WTC11 (cell line): ENCODE measurements at regions not wholly inside any gene's neighbourhood (a gene's known extent, or its start where the extent isn't known, plus 50 kb on each side); places are given as distances from the start of the nearest gene placed in this dataset.

Source experiments
- ATAC-seq: fragments of 200-7000 bp; cut with Tn5 transposase; 2 replicates; pipeline ENCODE4 v1.10.0; 2021; ENCODE audit warnings: mild to moderate bottlenecking, moderate library complexity
- CTCF ChIA-PET: fragments of 300-600 bp; sonication (Branson Sonifier 250); formaldehyde crosslinking; loops from one replicate; lab custom pipeline; 2021; ENCODE audit warnings: antibody characterized with exemption; lab: Charles Lee
- POLR2A ChIA-PET: fragments of 350-600 bp; sonication (Branson Sonifier 250); formaldehyde crosslinking; loops from one replicate; lab custom pipeline; 2021; ENCODE audit warnings: antibody characterized with exemption; lab: Charles Lee
- DNase-seq: peaks from one replicate; pipeline ENCODE4 v3.0.0; 2021; ENCODE audit warnings: low spot score
- H3K27ac Mint-ChIP-seq: 2 replicates; pipeline ENCODE4 v1.8.0; 2021; ENCODE audit warnings: mixed read lengths
- H3K27me3 Mint-ChIP-seq: 2 replicates; pipeline ENCODE4 v1.8.0; 2021; ENCODE audit warnings: low read depth, mild to moderate bottlenecking, moderate library complexity, mixed read lengths
- H3K36me3 Mint-ChIP-seq: 2 replicates; pipeline ENCODE4 v1.8.0; 2021; ENCODE audit warnings: mixed read lengths
- H3K4me1 Mint-ChIP-seq: 2 replicates; pipeline ENCODE4 v1.8.0; 2022; ENCODE audit warnings: mixed read lengths
- H3K4me3 Mint-ChIP-seq: 2 replicates; pipeline ENCODE4 v1.8.0; 2021; ENCODE audit warnings: mild to moderate bottlenecking, moderate library complexity, mixed read lengths
- H3K9me3 Mint-ChIP-seq: 2 replicates; pipeline ENCODE4 v1.8.0; 2021; ENCODE audit warnings: mixed read lengths
- AFF4 ChIP-seq: sonication (generic); formaldehyde crosslinking; IDR thresholded peaks from 2 replicates; pipeline ENCODE4 v1.8.1; 2023; ENCODE audit warnings: mild to moderate bottlenecking, missing genetic modification reagents, borderline replicate concordance
- AR ChIP-seq: fragments of 250-450 bp; sonication (Bioruptor Pico); IDR thresholded peaks from 2 replicates; pipeline ENCODE4 v1.9.0; 2021; ENCODE audit warnings: mild to moderate bottlenecking
- ARID4B ChIP-seq: sonication (generic); formaldehyde crosslinking; IDR thresholded peaks from 2 replicates; pipeline ENCODE4 v1.8.0; 2023; ENCODE audit warnings: missing genetic modification reagents, mild to moderate bottlenecking, borderline replicate concordance
- ATF1 ChIP-seq: sonication (generic); formaldehyde crosslinking; IDR thresholded peaks from 2 replicates; pipeline ENCODE4 v1.8.1; 2023; ENCODE audit warnings: mild to moderate bottlenecking, moderate library complexity, missing genetic modification reagents
- CBFB ChIP-seq: sonication (generic); formaldehyde crosslinking; IDR thresholded peaks from 2 replicates; pipeline ENCODE4 v1.8.1; 2022; ENCODE audit warnings: mild to moderate bottlenecking, low read depth, missing genetic modification reagents
- EMX1 ChIP-seq: fragments of 250-450 bp; sonication (Bioruptor Pico); IDR thresholded peaks from 2 replicates; pipeline ENCODE4 v1.8.0; 2021; ENCODE audit warnings: mild to moderate bottlenecking
- FOXP1 ChIP-seq: sonication (generic); formaldehyde crosslinking; IDR thresholded peaks from 2 replicates; pipeline ENCODE4 v1.8.0; 2022; ENCODE audit warnings: missing genetic modification reagents, mild to moderate bottlenecking, moderate library complexity, borderline replicate concordance
- FOXP4 ChIP-seq: sonication (generic); formaldehyde crosslinking; IDR thresholded peaks from 2 replicates; pipeline ENCODE4 v1.8.0; 2022; ENCODE audit warnings: mild to moderate bottlenecking, missing genetic modification reagents
- HMGA2 ChIP-seq: fragments of 250-450 bp; sonication (Bioruptor Pico); IDR thresholded peaks from 2 replicates; pipeline ENCODE4 v1.4.0; 2021; ENCODE audit warnings: mild to moderate bottlenecking, moderate library complexity
- PRRX2 ChIP-seq: fragments of 250-450 bp; sonication (Bioruptor Pico); IDR thresholded peaks from 2 replicates; pipeline ENCODE4 v1.8.0; 2021; ENCODE audit warnings: mild to moderate bottlenecking
- SMAD3 ChIP-seq: sonication (generic); formaldehyde crosslinking; IDR thresholded peaks from 2 replicates; pipeline ENCODE4 v1.8.0; 2022; ENCODE audit warnings: missing genetic modification reagents, mild to moderate bottlenecking, borderline replicate concordance
- SMAD4 ChIP-seq: sonication (generic); formaldehyde crosslinking; IDR thresholded peaks from 2 replicates; pipeline ENCODE4 v1.8.0; 2022; ENCODE audit warnings: mild to moderate bottlenecking, missing genetic modification reagents
- SOX15 ChIP-seq: fragments of 250-450 bp; sonication (Bioruptor Pico); IDR thresholded peaks from 2 replicates; pipeline ENCODE4 v1.9.0; 2021; ENCODE audit warnings: mild to moderate bottlenecking
- TP53 ChIP-seq: sonication (generic); formaldehyde crosslinking; IDR thresholded peaks from 2 replicates; pipeline ENCODE4 v1.8.1; 2023; ENCODE audit warnings: mild to moderate bottlenecking, missing genetic modification reagents
- USF1 ChIP-seq: sonication (generic); formaldehyde crosslinking; IDR thresholded peaks from 2 replicates; pipeline ENCODE4 v1.8.0; 2022; ENCODE audit warnings: mild to moderate bottlenecking, missing genetic modification reagents
- ZNF138 ChIP-seq: sonication (generic); formaldehyde crosslinking; conservative IDR thresholded peaks from 2 replicates; pipeline ENCODE4 v1.8.1; 2022; ENCODE audit warnings: mild to moderate bottlenecking, moderate library complexity, missing genetic modification reagents
- ZNF423 ChIP-seq: fragments of 250-450 bp; sonication (Bioruptor Pico); IDR thresholded peaks from 2 replicates; pipeline ENCODE4 v2.1.2; 2022; ENCODE audit warnings: mild to moderate bottlenecking, moderate library complexity
- TF ChIP-seq, protein P1 (sequence below): sonication (generic); formaldehyde crosslinking; IDR thresholded peaks from 2 replicates; pipeline ENCODE4 v1.8.1; 2023; ENCODE audit warnings: mild to moderate bottlenecking, moderate library complexity, missing genetic modification reagents
- TF ChIP-seq, protein P2 (sequence below): fragments of 200-600 bp; IDR thresholded peaks from 2 replicates; pipeline ENCODE4 v1.8.0; 2022; ENCODE audit warnings: antibody characterized with exemption

DNA sequence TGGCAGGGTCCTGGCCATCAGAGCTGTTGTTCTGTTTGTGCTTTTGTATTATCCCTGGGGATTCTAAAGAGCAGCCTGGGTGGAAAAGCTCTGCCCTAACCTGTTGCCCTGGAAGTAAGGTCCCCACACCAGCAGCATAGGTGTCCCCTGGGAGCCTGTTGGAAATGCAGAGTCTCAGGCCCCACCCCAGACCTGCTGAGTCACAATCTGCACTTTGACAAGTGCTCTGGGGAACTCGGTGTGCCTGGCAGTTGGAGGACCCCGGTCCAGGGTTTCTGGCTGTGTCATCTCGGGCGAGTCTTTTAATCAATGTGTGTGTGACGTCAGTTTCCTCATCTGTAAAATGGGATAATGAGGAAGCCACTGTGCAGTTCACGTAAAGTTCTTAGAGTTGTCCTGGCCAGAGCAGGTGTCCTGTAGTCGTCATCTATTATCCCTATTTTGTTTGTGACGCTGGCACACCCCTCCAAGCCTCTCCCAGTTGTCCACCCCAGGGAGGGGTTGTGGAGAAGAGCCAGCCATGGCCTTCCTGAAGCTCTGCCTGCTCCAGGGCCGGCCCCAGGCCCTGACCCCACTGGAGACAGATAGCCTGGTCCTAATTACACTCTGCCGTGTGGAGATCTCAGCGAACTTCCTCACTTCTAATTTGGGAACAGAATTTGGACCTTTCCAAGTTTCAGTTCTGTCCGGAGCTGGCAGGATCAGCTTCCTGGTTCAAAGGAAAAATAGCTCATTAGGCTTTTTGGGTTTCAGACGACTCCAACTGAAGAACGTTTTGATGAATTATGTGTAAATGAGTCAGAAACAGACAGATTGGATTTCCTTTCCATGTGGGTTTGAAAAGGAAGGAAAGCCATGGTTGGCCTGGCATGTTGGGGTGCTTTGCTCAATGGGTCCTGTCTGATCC, 295.7 kb upstream of the FOXF1 start:
- Mint-ChIP-seq H3K4me1 (no peaks in the 10 kb centered on the region; the same call in 1 of the 2 replicates), H3K4me3 (no peak overlapping the region), H3K27ac (no peak overlapping the region), H3K9me3 (peaks cover 28% of the 10 kb centered on the region), H3K36me3 (peaks cover 5% of the 10 kb centered on the region), H3K27me3 (no peaks in the 10 kb centered on the region; the same call in 1 of the 2 replicates)
- DNase-seq (no peak), ATAC-seq (no peak)
- TF ChIP-seq AR (CRISPR knock-in tag) (no peak), ATF1 (CRISPR knock-in tag) (no peak), FOXP1 (CRISPR knock-in tag) (no peak), TP53 (CRISPR knock-in tag) (no peak), USF1 (CRISPR knock-in tag) (no peak), ZNF423 (CRISPR knock-in tag) (no peak), SOX15 (CRISPR knock-in tag) (no peak), CBFB (CRISPR knock-in tag) (no peak), HMGA2 (CRISPR knock-in tag) (no peak), SMAD3 (CRISPR knock-in tag) (no peak), FOXP4 (no peak), AFF4 (no peak), ARID4B (CRISPR knock-in tag) (no peak), PRRX2 (CRISPR knock-in tag) (no peak), EMX1 (CRISPR knock-in tag) (no peak), SMAD4 (no peak), ZNF138 (CRISPR knock-in tag) (no peak)
- TF ChIP-seq, protein P1, sequence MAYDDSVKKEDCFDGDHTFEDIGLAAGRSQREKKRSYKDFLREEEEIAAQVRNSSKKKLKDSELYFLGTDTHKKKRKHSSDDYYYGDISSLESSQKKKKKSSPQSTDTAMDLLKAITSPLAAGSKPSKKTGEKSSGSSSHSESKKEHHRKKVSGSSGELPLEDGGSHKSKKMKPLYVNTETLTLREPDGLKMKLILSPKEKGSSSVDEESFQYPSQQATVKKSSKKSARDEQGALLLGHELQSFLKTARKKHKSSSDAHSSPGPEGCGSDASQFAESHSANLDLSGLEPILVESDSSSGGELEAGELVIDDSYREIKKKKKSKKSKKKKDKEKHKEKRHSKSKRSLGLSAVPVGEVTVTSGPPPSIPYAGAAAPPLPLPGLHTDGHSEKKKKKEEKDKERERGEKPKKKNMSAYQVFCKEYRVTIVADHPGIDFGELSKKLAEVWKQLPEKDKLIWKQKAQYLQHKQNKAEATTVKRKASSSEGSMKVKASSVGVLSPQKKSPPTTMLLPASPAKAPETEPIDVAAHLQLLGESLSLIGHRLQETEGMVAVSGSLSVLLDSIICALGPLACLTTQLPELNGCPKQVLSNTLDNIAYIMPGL (CRISPR knock-in tag): no peak
- TF ChIP-seq, protein P2, sequence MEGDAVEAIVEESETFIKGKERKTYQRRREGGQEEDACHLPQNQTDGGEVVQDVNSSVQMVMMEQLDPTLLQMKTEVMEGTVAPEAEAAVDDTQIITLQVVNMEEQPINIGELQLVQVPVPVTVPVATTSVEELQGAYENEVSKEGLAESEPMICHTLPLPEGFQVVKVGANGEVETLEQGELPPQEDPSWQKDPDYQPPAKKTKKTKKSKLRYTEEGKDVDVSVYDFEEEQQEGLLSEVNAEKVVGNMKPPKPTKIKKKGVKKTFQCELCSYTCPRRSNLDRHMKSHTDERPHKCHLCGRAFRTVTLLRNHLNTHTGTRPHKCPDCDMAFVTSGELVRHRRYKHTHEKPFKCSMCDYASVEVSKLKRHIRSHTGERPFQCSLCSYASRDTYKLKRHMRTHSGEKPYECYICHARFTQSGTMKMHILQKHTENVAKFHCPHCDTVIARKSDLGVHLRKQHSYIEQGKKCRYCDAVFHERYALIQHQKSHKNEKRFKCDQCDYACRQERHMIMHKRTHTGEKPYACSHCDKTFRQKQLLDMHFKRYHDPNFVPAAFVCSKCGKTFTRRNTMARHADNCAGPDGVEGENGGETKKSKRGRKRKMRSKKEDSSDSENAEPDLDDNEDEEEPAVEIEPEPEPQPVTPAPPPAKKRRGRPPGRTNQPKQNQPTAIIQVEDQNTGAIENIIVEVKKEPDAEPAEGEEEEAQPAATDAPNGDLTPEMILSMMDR: no peak
- ChIA-PET CTCF (no interaction called here), POLR2A (no interaction called here)
